ENCODE measurements at regions not wholly inside any gene's neighbourhood (a gene's known extent, or its start where the extent isn't known, plus 50 kb on each side); places are given as distances from the start of the nearest gene placed in this dataset.

- Histone ChIP-seq H3K9me3 (ENCODE audit: insufficient read depth, low read length) (no peaks in the 10 kb centered on the region), H3K9ac (ENCODE audit: low read length) (no peak overlapping the region), H4K20me1 (ENCODE audit: insufficient read depth, low read length) (no peaks in the 10 kb centered on the region), H3K4me1 (ENCODE audit: low read length) (no peaks in the 10 kb centered on the region), H3K4me3 (ENCODE audit: low read length) (no peak overlapping the region), H2AFZ (ENCODE audit: low read depth, low read length) (no peak overlapping the region), H3K79me2 (ENCODE audit: low read length) (no peaks in the 10 kb centered on the region), H3K27me3 (ENCODE audit: low read depth, low read length) (no peaks in the 10 kb centered on the region), H3K27ac (ENCODE audit: low read length) (no peak overlapping the region), H3K4me2 (ENCODE audit: low read length) (no peak overlapping the region), H3K36me3 (replicated peaks; ENCODE audit: low read depth, low read length) (no peaks in the 10 kb centered on the region)
- TF ChIP-seq CTCF (IDR thresholded peaks at IDR 0.05; ENCODE audit: low read depth, low read length) (no peak), EZH2phosphoT487 (IDR thresholded peaks at IDR 0.05; ENCODE audit: low read depth) (no peak)
Measured at GRCh38 chr21:17231771-17232170, 281.1 kb upstream of the CXADR start.

GRCh38 chr21:17238468-17238867 is 274.4 kb upstream of the CXADR start:
- Histone ChIP-seq H4K20me1 (ENCODE audit: insufficient read depth, low read length) (no peaks in the 10 kb centered on the region), H2AFZ (ENCODE audit: low read depth, low read length) (no peak overlapping the region), H3K4me2 (ENCODE audit: low read length) (no peak overlapping the region), H3K4me1 (ENCODE audit: low read length) (no peaks in the 10 kb centered on the region), H3K79me2 (ENCODE audit: low read length) (no peaks in the 10 kb centered on the region), H3K4me3 (ENCODE audit: low read length) (no peak overlapping the region), H3K9me3 (ENCODE audit: insufficient read depth, low read length) (no peaks in the 10 kb centered on the region), H3K9ac (ENCODE audit: low read length) (no peak overlapping the region), H3K27ac (ENCODE audit: low read length) (no peak overlapping the region), H3K27me3 (ENCODE audit: low read depth, low read length) (no peaks in the 10 kb centered on the region), H3K36me3 (replicated peaks; ENCODE audit: low read depth, low read length) (no peaks in the 10 kb centered on the region)
- TF ChIP-seq EZH2phosphoT487 (IDR thresholded peaks at IDR 0.05; ENCODE audit: low read depth) (no peak), CTCF (IDR thresholded peaks at IDR 0.05; ENCODE audit: low read depth, low read length) (no peak)

GRCh38 chr21:17250778-17251241 is 262.0 kb upstream of the CXADR start:
- H3K27ac ChIP-seq (ENCODE audit: low read length): no peak overlapping the region
- H3K9me3 ChIP-seq (ENCODE audit: insufficient read depth, low read length): no peaks in the 10 kb centered on the region
- no peaks in the 10 kb centered on the region for H3K79me2 ChIP-seq (ENCODE audit: low read length)
- no peak overlapping the region for H3K4me2 ChIP-seq (ENCODE audit: low read length)
- no peak overlapping the region for H3K9ac ChIP-seq (ENCODE audit: low read length)
- no peak overlapping the region for H2AFZ ChIP-seq (ENCODE audit: low read depth, low read length)
- no peak for TF ChIP-seq EZH2phosphoT487 (IDR thresholded peaks at IDR 0.05; ENCODE audit: low read depth)
- no peak for TF ChIP-seq CTCF (IDR thresholded peaks at IDR 0.05; ENCODE audit: low read depth, low read length)
- no peaks in the 10 kb centered on the region for H3K4me1 ChIP-seq (ENCODE audit: low read length)
- H3K36me3 ChIP-seq (replicated peaks; ENCODE audit: low read depth, low read length): no peaks in the 10 kb centered on the region
- no peak overlapping the region for H3K4me3 ChIP-seq (ENCODE audit: low read length)
- H4K20me1 ChIP-seq (ENCODE audit: insufficient read depth, low read length): no peaks in the 10 kb centered on the region
- no peaks in the 10 kb centered on the region for H3K27me3 ChIP-seq (ENCODE audit: low read depth, low read length)

- TF ChIP-seq EZH2phosphoT487 (IDR thresholded peaks at IDR 0.05; ENCODE audit: low read depth) (no peak), CTCF (IDR thresholded peaks at IDR 0.05; ENCODE audit: low read depth, low read length) (no peak)
Measured at GRCh38 chr21:17257784-17258183, 255.1 kb upstream of the CXADR start.

More at GRCh38 chr21:17257784-17258183, 255.1 kb upstream of the CXADR start:
- Histone ChIP-seq H3K9me3 (ENCODE audit: insufficient read depth, low read length) (no peaks in the 10 kb centered on the region), H3K27ac (ENCODE audit: low read length) (no peak overlapping the region), H3K4me2 (ENCODE audit: low read length) (no peak overlapping the region), H3K4me3 (ENCODE audit: low read length) (no peak overlapping the region), H2AFZ (ENCODE audit: low read depth, low read length) (no peak overlapping the region), H3K4me1 (ENCODE audit: low read length) (no peaks in the 10 kb centered on the region), H3K79me2 (ENCODE audit: low read length) (no peaks in the 10 kb centered on the region), H3K27me3 (ENCODE audit: low read depth, low read length) (no peaks in the 10 kb centered on the region), H3K9ac (ENCODE audit: low read length) (no peak overlapping the region), H3K36me3 (replicated peaks; ENCODE audit: low read depth, low read length) (no peaks in the 10 kb centered on the region), H4K20me1 (ENCODE audit: insufficient read depth, low read length) (no peaks in the 10 kb centered on the region)
